Activated CD4-positive, alpha-beta T cell treated with anti-CD3 and anti-CD28 coated beads for 36 hours (primary cell): ENCODE measurements at regions not wholly inside any gene's neighbourhood (a gene's known extent, or its start where the extent isn't known, plus 50 kb on each side); places are given as distances from the start of the nearest gene placed in this dataset.

Experiments used
- ATAC-seq: fragments of 200-7000 bp; cut with Tn5 transposase; one replicate; pipeline ENCODE4 v1.10.0; 2021; ENCODE audit warnings: mild to moderate bottlenecking, moderate library complexity
- CTCF ChIA-PET: fragments of 350-600 bp; sonication (Branson Sonifier 250); formaldehyde crosslinking; loops from one replicate; lab custom pipeline; 2021; ENCODE audit warnings: antibody characterized with exemption; lab: Charles Lee
- POLR2A ChIA-PET: fragments of 350-600 bp; sonication (Branson Sonifier 250); formaldehyde crosslinking; loops from one replicate; lab custom pipeline; 2021; ENCODE audit warnings: antibody characterized with exemption, inconsistent platforms; lab: Charles Lee
- DNase-seq: peaks from one replicate; pipeline ENCODE4 v3.0.0-alpha.2; 2020
- H3K27ac Mint-ChIP-seq: one replicate; pipeline ENCODE4 v1.8.0; 2021; ENCODE audit warnings: mixed read lengths
- H3K27me3 Mint-ChIP-seq: one replicate; pipeline ENCODE4 v1.8.0; 2021; ENCODE audit warnings: mixed read lengths
- H3K36me3 Mint-ChIP-seq: one replicate; pipeline ENCODE4 v1.8.0; 2021; ENCODE audit warnings: low read depth, mixed read lengths
- H3K4me1 Mint-ChIP-seq: one replicate; pipeline ENCODE4 v1.8.0; 2021; ENCODE audit warnings: mixed read lengths
- H3K4me3 Mint-ChIP-seq: one replicate; pipeline ENCODE4 v1.8.0; 2021; ENCODE audit warnings: mild to moderate bottlenecking, moderate library complexity, mixed read lengths
- H3K9me3 Mint-ChIP-seq: one replicate; pipeline ENCODE4 v1.8.0; 2021; ENCODE audit warnings: low read depth, mixed read lengths
- intact Hi-C, 2 experiments: fragments of 100-400 bp; cut with DNase I in 1 of 2; cut with micrococcal nuclease in 1 of 2; formaldehyde crosslinking; loops; one replicate each; pipeline versions ENCODE4 v1.14.2 to v1.15.1; 2022 to 2024; cut with DNase I, micrococcal nuclease

DNA sequence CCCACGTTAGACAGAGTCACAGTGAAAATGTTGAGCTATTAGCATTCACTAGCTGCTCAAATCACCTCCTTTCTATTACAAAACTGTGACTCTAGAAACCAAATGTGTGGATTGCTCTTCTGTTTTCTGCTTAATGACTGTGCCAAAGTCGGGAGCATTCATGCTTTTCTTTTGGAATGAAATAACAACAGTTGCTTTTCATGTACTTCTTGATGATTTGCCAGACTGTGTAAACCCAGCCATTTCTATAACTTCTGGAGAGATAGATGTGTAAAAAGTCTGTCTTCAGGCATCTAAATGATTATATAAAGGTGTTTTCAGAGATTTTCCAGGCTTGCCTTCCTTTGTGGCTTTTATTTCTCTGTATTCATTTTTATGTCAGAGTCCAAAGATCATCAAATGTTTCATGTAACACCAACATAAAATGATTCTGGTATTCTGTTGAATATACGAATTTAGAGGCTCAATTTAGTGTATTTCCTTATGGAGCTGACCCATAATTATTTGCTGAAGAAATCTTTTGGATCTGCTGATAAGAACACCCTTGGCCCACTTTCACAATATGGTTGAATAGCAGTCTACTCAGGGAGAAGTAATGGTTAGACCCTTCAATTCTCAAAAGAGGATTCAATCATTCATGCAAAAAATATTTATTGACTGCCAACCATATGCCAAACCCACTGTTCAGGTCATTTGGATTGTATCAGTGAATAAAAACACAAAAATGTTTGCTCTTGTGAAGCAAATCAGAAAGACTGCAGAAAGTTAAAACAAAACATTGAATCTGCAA, 581.2 kb downstream of the CDH18 start:
- DNase-seq: no peak
- H3K36me3 Mint-ChIP-seq: no peaks in the 10 kb centered on the region
- CTCF ChIA-PET: no interaction called here
- intact Hi-C loops: no loop called here
- ATAC-seq: no peak
- no peaks in the 10 kb centered on the region for H3K27me3 Mint-ChIP-seq
- no peak overlapping the region for H3K4me3 Mint-ChIP-seq
- H3K4me1 Mint-ChIP-seq: no peaks in the 10 kb centered on the region
- POLR2A ChIA-PET: no interaction called here
- no peak overlapping the region for H3K27ac Mint-ChIP-seq
- peaks cover 17% of the 10 kb centered on the region for H3K9me3 Mint-ChIP-seq

DNA sequence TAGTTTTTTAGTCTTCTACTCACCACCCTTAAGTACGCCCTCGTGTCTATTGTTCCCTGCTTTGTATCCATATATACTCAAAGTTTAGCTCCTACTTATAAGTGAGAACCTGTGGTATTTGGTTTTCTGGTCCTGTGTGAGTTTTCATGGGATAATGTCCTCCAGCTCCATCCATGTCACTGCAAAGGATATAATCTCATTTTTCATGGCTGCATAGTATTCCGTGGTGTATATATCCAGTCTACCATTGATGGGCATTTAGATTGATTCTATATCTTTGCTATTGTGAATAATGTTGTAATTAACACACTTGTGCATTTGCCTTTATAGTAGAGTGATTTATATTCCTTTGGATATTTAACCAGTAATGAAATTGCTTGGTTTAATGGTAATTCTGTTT, 579.9 kb downstream of the CDH18 start:
- H3K36me3 Mint-ChIP-seq: no peaks in the 10 kb centered on the region
- POLR2A ChIA-PET: no interaction called here
- H3K4me3 Mint-ChIP-seq: no peak overlapping the region
- ATAC-seq (no peak), DNase-seq (no peak)
- peaks cover 20% of the 10 kb centered on the region for H3K9me3 Mint-ChIP-seq
- H3K27me3 Mint-ChIP-seq: no peaks in the 10 kb centered on the region
- intact Hi-C loops: no loop called here
- H3K4me1 Mint-ChIP-seq: no peaks in the 10 kb centered on the region
- CTCF ChIA-PET: no interaction called here
- H3K27ac Mint-ChIP-seq: no peak overlapping the region

DNA sequence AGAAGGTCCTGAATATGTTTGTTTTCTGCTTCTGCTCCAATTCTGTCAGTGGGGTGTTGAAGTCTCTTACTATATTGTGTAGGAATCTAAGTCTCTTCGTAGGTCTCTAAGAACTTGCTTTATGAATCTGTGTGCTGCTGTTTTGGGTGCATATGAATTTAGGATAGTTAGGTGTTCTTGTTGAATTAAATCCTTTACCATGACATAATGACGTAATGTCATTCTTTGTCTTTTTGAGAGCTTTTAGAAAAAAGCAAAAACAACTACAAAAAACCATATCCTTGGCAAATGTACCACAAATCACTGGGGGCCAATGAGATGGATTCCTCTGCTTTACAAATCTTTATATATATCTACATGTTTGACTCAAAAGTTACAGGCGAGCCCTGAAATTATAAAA, 576.1 kb downstream of the CDH18 start:
- Mint-ChIP-seq H3K27ac (no peak overlapping the region), H3K4me1 (no peaks in the 10 kb centered on the region), H3K36me3 (no peaks in the 10 kb centered on the region), H3K4me3 (no peak overlapping the region), H3K27me3 (no peaks in the 10 kb centered on the region), H3K9me3 (peaks cover 16% of the 10 kb centered on the region)
- DNase-seq (no peak), ATAC-seq (no peak)
- intact Hi-C loops: no loop called here
- ChIA-PET CTCF (no interaction called here), POLR2A (no interaction called here)
